DOHH2 (cell line): ENCODE measurements at regions not wholly inside any gene's neighbourhood (a gene's known extent, or its start where the extent isn't known, plus 50 kb on each side); places are given as distances from the start of the nearest gene placed in this dataset.

Experiments used
- CTCF ChIP-seq: fragments of 200-600 bp; sonication (generic); IDR thresholded peaks from one replicate; pipeline ENCODE4 v1.5.1; 2014; ENCODE audit warnings: antibody characterized with exemption, mild to moderate bottlenecking, low read depth, low read length; ENCODE audit not compliant: poor library complexity, severe bottlenecking
- EZH2phosphoT487 ChIP-seq: fragments of 200-600 bp; sonication (generic); IDR thresholded peaks from 2 replicates; pipeline ENCODE4 v1.6.1; 2017; ENCODE audit warnings: borderline replicate concordance, mild to moderate bottlenecking, antibody characterized with exemption, low read length, moderate library complexity, mixed read lengths

DNA sequence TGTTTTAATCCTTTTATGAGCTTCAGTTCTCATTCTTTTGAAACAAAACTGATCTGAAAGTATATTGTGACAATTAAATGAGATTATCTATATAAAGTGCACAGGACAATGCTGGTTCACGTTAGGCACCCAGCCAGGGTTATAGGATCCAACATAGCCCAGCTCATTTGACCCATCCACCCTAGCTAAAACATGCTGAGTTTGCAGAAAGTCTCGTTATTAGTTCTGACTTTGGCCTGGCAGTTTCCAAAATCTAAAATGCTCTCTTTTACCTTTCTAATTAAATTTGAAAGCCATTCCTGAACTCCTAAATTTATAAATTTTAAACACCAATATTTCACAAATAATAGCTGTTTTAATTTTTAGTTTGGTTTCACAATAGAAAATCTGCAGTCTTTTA is 131.9 kb upstream of the PTPRD start:
- TF ChIP-seq CTCF: no peak
- no peak for TF ChIP-seq EZH2phosphoT487
